ENCODE measurements at regions not wholly inside any gene's neighbourhood (a gene's known extent, or its start where the extent isn't known, plus 50 kb on each side); places are given as distances from the start of the nearest gene placed in this dataset.

- TF ChIP-seq POLR2AphosphoS5 (IDR thresholded peaks at IDR 0.05) (no peak), POLR2A (IDR thresholded peaks at IDR 0.05) (no peak), EP300 (IDR thresholded peaks at IDR 0.05) (no peak)
- no peaks in the 10 kb centered on the region for H3K36me3 ChIP-seq
- H3K27me3 ChIP-seq = no peaks in the 10 kb centered on the region
- no peak overlapping the region for H3K4me3 ChIP-seq
- ATAC-seq (ENCODE audit: low FRiP score in 2 of 2) (no peak), DNase-seq (no peak)
- H3K27ac ChIP-seq = no peak overlapping the region
- H3K4me1 ChIP-seq = no peaks in the 10 kb centered on the region
- WGBS, 2 donors = 90 to 94% methylated on average over 1 of the region's 1 CpG
- no peaks in the 10 kb centered on the region for H3K9me3 ChIP-seq
Observed at GRCh38 chr7:19247017-19247416, 101.8 kb upstream of the FERD3L start.

- H3K27ac ChIP-seq = no peak overlapping the region
- TF ChIP-seq EP300 (IDR thresholded peaks at IDR 0.05) = no peak
- no peak for TF ChIP-seq CTCF (IDR thresholded peaks at IDR 0.05)
- no peak for TF ChIP-seq POLR2AphosphoS5 (IDR thresholded peaks at IDR 0.05)
- no peak for TF ChIP-seq POLR2A (IDR thresholded peaks at IDR 0.05)
- no peak for ATAC-seq (ENCODE audit: low FRiP score in 2 of 2)
- peaks cover 0 to 4% (median 0%) of the 10 kb centered on the region in 4 donors for H3K9me3 ChIP-seq
- H3K4me3 ChIP-seq = no peak overlapping the region
- WGBS, 2 donors = 69 to 73% methylated on average over 1 to 2 of the region's 2 CpGs
- no peaks in the 10 kb centered on the region for H3K4me1 ChIP-seq
- no peaks in the 10 kb centered on the region for H3K27me3 ChIP-seq
- H3K36me3 ChIP-seq = no peaks in the 10 kb centered on the region
- DNase-seq = no peak
Observed at GRCh38 chr7:19242246-19242645, 97.0 kb upstream of the FERD3L start.

- DNase-seq (no peak), ATAC-seq (ENCODE audit: low FRiP score in 2 of 2) (no peak)
- no peaks in the 10 kb centered on the region for H3K36me3 ChIP-seq
- H3K4me3 ChIP-seq = no peak overlapping the region
- TF ChIP-seq CTCF (IDR thresholded peaks at IDR 0.05) = no peak
- TF ChIP-seq EP300 (IDR thresholded peaks at IDR 0.05) = no peak
- no peak for TF ChIP-seq POLR2AphosphoS5 (IDR thresholded peaks at IDR 0.05)
- TF ChIP-seq POLR2A (IDR thresholded peaks at IDR 0.05) = no peak
- no peak overlapping the region for H3K27ac ChIP-seq
- no peaks in the 10 kb centered on the region for H3K4me1 ChIP-seq
- H3K27me3 ChIP-seq = no peaks in the 10 kb centered on the region
- peaks cover 0 to 4% (median 0%) of the 10 kb centered on the region in 4 donors for H3K9me3 ChIP-seq
- WGBS, 2 donors = 83 to 89% methylated on average over 3 of the region's 3 CpGs
Observed at GRCh38 chr7:19239951-19240350, 94.7 kb upstream of the FERD3L start.

- H3K27ac ChIP-seq = no peak overlapping the region
- no peaks in the 10 kb centered on the region for H3K27me3 ChIP-seq
- H3K36me3 ChIP-seq = no peaks in the 10 kb centered on the region
- ATAC-seq (ENCODE audit: low FRiP score in 2 of 2) (no peak), DNase-seq (no peak)
- no peaks in the 10 kb centered on the region for H3K4me1 ChIP-seq
- WGBS, 2 donors = 81 to 89% methylated on average over 5 of the region's 5 CpGs
- TF ChIP-seq POLR2AphosphoS5 (IDR thresholded peaks at IDR 0.05) = no peak
- TF ChIP-seq EP300 (IDR thresholded peaks at IDR 0.05) = no peak
- TF ChIP-seq POLR2A (IDR thresholded peaks at IDR 0.05) = no peak
- no peak for TF ChIP-seq CTCF (IDR thresholded peaks at IDR 0.05)
- H3K9me3 ChIP-seq = peaks cover 0 to 3% (median 0%) of the 10 kb centered on the region in 4 donors
- H3K4me3 ChIP-seq = no peak overlapping the region
Observed at GRCh38 chr7:19235680-19236079, 90.5 kb upstream of the FERD3L start.

- no peak overlapping the region for H3K4me3 ChIP-seq
- DNase-seq (no peak), ATAC-seq (ENCODE audit: low FRiP score in 2 of 2) (no peak)
- H3K36me3 ChIP-seq = no peaks in the 10 kb centered on the region
- no peaks in the 10 kb centered on the region for H3K9me3 ChIP-seq
- no peaks in the 10 kb centered on the region for H3K4me1 ChIP-seq
- 68 to 69% methylated on average over 2 of the region's 2 CpGs for WGBS, 2 donors
- H3K27me3 ChIP-seq = no peaks in the 10 kb centered on the region
- TF ChIP-seq CTCF (IDR thresholded peaks at IDR 0.05) = no peak
- TF ChIP-seq POLR2AphosphoS5 (IDR thresholded peaks at IDR 0.05) = no peak
- no peak for TF ChIP-seq POLR2A (IDR thresholded peaks at IDR 0.05)
- no peak for TF ChIP-seq EP300 (IDR thresholded peaks at IDR 0.05)
- H3K27ac ChIP-seq = no peak overlapping the region
Observed at GRCh38 chr7:19224951-19225350, 79.7 kb upstream of the FERD3L start.
